Right ventricle myocardium inferior (tissue), 1 donor: ENCODE measurements at regions not wholly inside any gene's neighbourhood (a gene's known extent, or its start where the extent isn't known, plus 50 kb on each side); places are given as distances from the start of the nearest gene placed in this dataset.

Experiments used
- ATAC-seq: fragments of 200-7000 bp; cut with Tn5 transposase; one replicate; pipeline ENCODE4 v1.9.1; 2020; ENCODE audit warnings: mild to moderate bottlenecking, moderate library complexity
- DNase-seq: peaks from one replicate; pipeline ENCODE4 v3.0.0; 2021; ENCODE audit errors: missing footprints
- intact Hi-C: fragments of 100-400 bp; cut with DNase I; formaldehyde crosslinking; loops from one replicate; pipeline ENCODE4 v1.11.0; 2022
- donor health status: DM: no; HTN: yes; CAD: no; lungs with severe emphysema.

- DNase-seq, result no peak
- intact Hi-C loops, result no loop called here
- no peak for ATAC-seq
Observed at GRCh38 chr17:33657181-33657580, 364.1 kb upstream of the ASIC2 start.

- ATAC-seq (no peak), DNase-seq (no peak)
- intact Hi-C loops, result no loop called here
Observed at GRCh38 chr17:33661975-33662374, 368.9 kb upstream of the ASIC2 start.

- DNase-seq, result no peak
- ATAC-seq, result no peak
- intact Hi-C loops, result no loop called here
Observed at GRCh38 chr17:33664116-33664840, 371.2 kb upstream of the ASIC2 start.

- ATAC-seq, result no peak
- intact Hi-C loops, result no loop called here
- DNase-seq, result no peak
Observed at GRCh38 chr17:33667052-33667509, 374.0 kb upstream of the ASIC2 start.

- DNase-seq (no peak), ATAC-seq (peak; percentile 44)
Observed at GRCh38 chr17:33667671-33668070, 374.6 kb upstream of the ASIC2 start.

GRCh38 chr17:33668516-33668915 lies 375.4 kb upstream of the ASIC2 start:
- DNase-seq (no peak), ATAC-seq (no peak)
- intact Hi-C loops, result no loop called here

More at GRCh38 chr17:33667671-33668070, 374.6 kb upstream of the ASIC2 start:
- intact Hi-C loops, result no loop called here

GRCh38 chr17:33671491-33671890 lies 378.4 kb upstream of the ASIC2 start:
- ATAC-seq, result no peak
- no peak for DNase-seq
- intact Hi-C loops, result loop anchor here (5.0 kb wide), 1 partner anchor 634 kb away; no protein-coding TSS in a partner anchor

- DNase-seq, result no peak
- intact Hi-C loops, result loop anchor here (1.0 to 5.0 kb wide), 2 partner anchors 154 to 637 kb away; no protein-coding TSS in a partner anchor
- ATAC-seq, result peak; percentile 89
Observed at GRCh38 chr17:33674685-33675084, 381.6 kb upstream of the ASIC2 start.

- intact Hi-C loops, result no loop called here
- DNase-seq, result no peak
- ATAC-seq, result no peak
Observed at GRCh38 chr17:33676444-33676843, 383.3 kb upstream of the ASIC2 start.

- DNase-seq, result no peak
- intact Hi-C loops, result no loop called here
- ATAC-seq, result no peak
Observed at GRCh38 chr17:33679595-33679994, 386.5 kb upstream of the ASIC2 start.

- no peak for DNase-seq
- no peak for ATAC-seq
- intact Hi-C loops, result no loop called here
Observed at GRCh38 chr17:33680472-33680871, 387.4 kb upstream of the ASIC2 start.

- intact Hi-C loops, result no loop called here
- DNase-seq, result no peak
- ATAC-seq, result no peak
Observed at GRCh38 chr17:33682599-33682998, 389.5 kb upstream of the ASIC2 start.

GRCh38 chr17:33684735-33685134 lies 391.6 kb upstream of the ASIC2 start:
- intact Hi-C loops, result no loop called here
- ATAC-seq (no peak), DNase-seq (no peak)

GRCh38 chr17:33686171-33686570 lies 393.1 kb upstream of the ASIC2 start:
- DNase-seq (no peak), ATAC-seq (no peak)
- intact Hi-C loops, result no loop called here

GRCh38 chr17:33687831-33688230 lies 394.7 kb upstream of the ASIC2 start:
- intact Hi-C loops, result no loop called here
- DNase-seq (no peak), ATAC-seq (no peak)

GRCh38 chr17:33688771-33689170 lies 395.7 kb upstream of the ASIC2 start:
- no peak for ATAC-seq
- intact Hi-C loops, result no loop called here

GRCh38 chr17:33689725-33690124 lies 396.6 kb upstream of the ASIC2 start:
- ATAC-seq (no peak), DNase-seq (no peak)
- intact Hi-C loops, result no loop called here

More at GRCh38 chr17:33688771-33689170, 395.7 kb upstream of the ASIC2 start:
- DNase-seq, result no peak

GRCh38 chr17:33695431-33695830 lies 402.3 kb upstream of the ASIC2 start:
- intact Hi-C loops, result no loop called here
- ATAC-seq (no peak), DNase-seq (no peak)

- intact Hi-C loops, result no loop called here
- DNase-seq (no peak), ATAC-seq (no peak)
Observed at GRCh38 chr17:33696102-33696501, 403.0 kb upstream of the ASIC2 start.

GRCh38 chr17:33697557-33697956 lies 404.5 kb upstream of the ASIC2 start:
- no peak for DNase-seq
- ATAC-seq, result no peak
- intact Hi-C loops, result no loop called here

GRCh38 chr17:33701910-33702309 lies 408.8 kb upstream of the ASIC2 start:
- ATAC-seq, result no peak
- no peak for DNase-seq
- intact Hi-C loops, result no loop called here
